D341Med (cell line): ENCODE measurements at regions not wholly inside any gene's neighbourhood (a gene's known extent, or its start where the extent isn't known, plus 50 kb on each side); places are given as distances from the start of the nearest gene placed in this dataset.
A peak's percentile ranks its signal among the peaks of the same experiment; 100 is the strongest.
"Not testable (repeated sequence)": the region's sequence is repeated elsewhere in the genome, so short reads cannot be mapped to it uniquely, and the experiment has no call there.

Source experiments
- DNase-seq: peaks from one replicate; pipeline ENCODE4 v3.0.0; 2012; ENCODE audit warnings: low spot score

DNA sequence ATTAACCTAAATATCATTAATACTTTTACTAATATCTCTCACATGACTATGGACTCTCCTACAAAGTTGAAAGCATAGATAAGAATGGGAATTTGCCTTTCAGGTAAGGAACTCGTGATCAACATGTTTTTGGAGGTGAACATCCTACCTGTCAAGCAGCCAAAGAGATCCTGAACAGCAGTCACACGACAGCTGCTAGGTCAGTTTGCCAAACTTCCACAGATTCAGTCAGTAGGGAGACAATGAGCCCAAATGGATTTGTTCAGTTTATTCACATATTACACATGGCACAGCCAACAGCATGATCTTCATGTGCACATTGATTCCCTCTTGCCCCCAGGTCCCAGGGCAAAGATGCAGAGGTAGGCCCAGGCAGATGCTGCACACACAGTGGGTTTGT, 86.1 kb upstream of the LOC128125822 start:
- DNase-seq = no peak

DNA sequence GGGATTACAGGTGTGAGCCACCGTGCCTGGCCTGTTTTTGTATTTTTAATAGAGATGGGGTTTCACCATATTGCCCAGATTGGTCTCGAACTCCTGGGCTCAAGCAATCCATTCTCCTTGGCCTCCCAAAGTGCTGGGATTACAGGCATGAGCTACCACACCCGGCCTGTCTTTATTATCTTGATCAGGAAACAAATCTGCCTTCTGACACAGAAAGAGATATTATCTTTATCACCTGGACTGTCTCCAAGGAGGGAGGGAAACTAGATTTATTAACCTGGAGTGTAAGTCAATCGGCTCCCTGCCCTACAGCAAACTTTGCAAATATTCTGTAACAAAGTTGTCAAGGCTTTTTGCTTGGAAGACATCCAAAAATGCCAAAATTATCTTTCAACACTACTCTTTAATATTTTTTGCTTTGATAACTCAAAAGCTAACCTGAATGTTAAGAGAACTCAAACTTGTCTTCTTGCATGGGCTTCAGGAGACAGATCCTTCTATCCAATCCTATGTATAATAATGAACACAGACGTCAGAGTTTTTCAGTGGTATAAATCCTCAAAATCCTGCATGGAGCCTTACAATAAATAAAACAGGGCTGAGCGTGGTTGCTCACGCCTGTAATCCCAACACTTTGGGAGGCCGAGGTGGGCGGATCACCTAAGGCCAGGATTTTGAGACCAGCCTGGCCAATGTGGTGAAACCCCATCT, 85.0 kb upstream of the LOC128125822 start:
- DNase-seq = no peak

DNA sequence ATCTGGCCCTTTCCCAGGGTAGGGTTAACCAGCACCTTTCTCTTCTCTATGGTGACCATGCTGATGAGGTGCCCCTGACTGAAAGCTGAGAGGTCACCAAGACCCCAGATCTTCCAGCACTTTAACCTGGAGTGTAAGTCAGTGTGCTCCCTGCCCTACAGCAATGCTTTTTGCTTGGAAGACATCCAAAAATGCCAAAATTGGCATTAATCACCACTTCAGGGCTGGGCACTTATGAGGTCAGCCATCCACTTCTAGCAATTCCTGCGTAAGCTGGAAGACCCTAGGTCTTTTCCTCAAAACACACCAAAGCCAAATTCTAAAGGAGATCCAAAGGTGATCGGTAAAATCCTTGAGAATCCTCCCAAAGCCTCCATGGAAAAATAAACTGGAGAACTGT, 81.2 kb upstream of the LOC128125822 start:
- no peak for DNase-seq

DNA sequence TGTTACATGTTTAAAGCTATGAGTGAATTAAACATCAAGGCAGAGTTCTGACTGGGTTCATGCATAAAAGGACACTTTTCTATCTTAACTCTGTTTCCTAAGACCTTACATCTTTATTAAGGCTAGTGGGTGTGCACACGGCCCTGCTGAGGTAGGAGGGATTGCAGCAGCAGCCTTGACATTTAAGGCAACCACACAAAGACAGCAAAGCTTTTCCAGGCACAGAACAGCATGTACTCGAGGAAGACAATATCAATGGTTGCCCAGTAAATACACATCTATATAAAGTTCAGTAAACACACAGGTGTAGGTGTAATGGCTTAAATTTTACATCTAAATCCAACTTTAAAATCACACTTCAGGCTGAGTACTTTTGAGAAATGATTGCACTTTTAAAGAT, 79.8 kb upstream of the LOC128125822 start:
- DNase-seq = no peak

DNA sequence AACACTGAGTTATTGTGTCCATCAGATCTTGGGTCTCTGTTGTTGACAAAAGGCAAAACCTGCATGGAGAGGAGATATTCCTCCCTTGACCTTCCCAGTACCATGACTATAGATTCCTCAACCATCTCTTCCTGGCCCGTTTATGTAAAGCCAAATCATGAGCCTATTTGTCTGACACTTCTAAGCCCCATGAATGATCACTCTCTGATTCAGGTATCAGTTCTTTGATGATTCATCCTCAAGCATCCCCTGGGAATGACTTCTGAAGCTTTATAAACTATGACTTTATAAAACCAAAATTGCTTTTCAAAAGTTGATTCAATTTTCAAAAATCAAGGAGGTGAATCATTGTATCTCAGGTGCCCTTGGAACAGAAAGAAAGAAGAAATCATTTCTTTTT, 78.7 kb upstream of the LOC128125822 start:
- DNase-seq = no peak

DNA sequence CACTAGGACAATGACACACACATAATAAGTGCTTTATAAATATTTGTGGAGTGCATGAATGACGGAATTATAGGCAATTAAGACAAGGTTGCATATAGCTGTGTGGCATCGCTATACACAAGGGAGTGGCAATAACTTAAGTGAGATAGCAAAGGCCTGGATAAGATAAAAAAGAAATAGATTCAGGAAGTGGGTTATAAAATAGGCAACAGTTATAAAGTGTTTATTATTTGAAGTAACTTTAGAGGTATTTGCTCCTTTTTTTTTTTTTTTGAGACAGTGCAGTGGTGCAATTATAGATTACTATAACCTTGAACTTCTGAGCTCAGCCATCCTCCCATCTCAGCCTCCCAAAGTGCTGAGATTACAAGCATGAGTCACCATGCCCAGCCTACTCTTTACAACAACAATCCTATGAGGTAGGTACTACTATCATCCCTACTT, 75.9 kb upstream of the LOC128125822 start:
- no peak for DNase-seq

DNA sequence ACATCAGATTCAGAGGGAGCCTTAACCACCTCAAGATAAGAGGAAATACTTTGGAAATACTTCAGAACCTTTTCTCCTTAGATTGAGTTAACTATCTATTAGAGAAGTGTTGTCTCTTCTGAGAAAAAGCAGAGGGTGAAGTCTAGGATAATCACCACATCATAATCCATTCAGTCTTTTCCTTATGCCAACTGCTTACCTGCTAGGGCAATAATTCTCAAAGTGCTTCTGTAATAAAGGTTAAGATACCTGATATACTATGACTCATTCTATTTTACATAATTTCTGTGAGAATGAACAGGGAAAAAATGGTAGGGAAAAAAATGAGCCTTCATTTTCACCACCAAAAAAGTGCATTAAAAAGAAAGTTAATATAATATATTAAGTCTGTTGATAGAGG, 70.1 kb upstream of the LOC128125822 start:
- no peak for DNase-seq

DNA sequence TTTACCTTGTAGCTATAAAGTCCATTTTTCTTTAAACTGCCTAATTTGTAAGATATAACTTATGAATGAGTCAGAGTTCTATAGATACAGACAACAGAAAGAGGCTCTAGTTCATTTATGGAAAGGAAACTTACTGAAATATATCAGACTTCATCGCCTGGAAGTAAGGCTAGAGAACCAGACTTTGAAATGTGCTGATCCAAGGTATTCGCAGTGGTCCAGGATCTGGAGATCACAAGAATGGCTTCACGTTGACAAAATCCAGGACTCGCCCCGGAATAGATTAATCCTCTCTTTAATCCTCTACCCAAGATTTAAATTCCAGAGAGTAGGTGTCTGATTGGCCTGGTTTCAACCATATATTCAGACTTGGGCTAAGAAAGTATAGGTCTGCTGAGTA, 69.1 kb upstream of the LOC128125822 start:
- DNase-seq = peak; percentile 26

DNA sequence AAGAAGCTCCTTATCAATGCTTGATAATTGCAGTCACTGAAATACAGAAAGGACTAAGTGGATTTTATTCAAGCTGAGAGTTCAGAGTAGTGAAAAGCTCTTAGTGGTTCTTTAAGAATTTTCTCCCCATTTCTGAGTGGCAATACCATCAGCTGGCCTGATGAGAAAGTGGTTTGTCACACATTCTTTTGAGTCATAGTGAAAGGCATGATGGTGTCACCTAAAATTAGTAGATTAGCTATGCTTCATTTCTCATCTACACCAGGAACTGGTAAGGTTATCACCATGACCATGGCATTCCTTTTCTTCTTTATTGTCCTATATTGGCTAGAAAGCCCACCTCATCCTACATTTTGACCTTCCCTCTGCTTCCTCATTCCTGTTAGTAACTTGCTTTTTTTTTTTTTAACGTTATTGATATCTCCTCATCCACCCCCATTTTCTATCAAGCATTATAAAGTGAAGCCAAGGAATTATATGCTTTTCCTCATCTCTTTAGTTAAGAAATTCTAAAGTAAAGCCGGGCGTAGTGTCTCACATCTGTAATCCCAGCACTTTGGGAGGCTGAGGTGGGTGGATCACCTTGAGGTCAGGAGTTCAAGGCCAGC, 67.4 kb upstream of the LOC128125822 start:
- no peak for DNase-seq

DNA sequence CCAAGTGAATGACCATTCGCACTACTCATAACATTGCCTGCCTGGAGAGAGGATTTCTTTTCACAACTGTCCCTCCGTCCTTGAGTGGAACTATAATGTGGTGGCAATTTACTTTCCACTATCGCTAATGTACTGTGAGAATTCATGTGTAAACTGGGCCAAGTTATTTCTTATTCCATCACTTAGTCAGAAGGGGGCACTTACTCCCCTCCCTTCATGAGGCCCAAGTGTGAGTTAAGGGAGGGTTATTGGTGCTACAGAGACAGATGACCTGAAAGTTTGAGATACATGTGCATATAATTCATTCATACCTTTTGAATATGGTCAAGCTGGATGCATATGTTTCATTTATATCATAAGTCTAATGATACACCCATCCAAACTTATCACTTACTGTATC, 65.2 kb upstream of the LOC128125822 start:
- DNase-seq = no peak

DNA sequence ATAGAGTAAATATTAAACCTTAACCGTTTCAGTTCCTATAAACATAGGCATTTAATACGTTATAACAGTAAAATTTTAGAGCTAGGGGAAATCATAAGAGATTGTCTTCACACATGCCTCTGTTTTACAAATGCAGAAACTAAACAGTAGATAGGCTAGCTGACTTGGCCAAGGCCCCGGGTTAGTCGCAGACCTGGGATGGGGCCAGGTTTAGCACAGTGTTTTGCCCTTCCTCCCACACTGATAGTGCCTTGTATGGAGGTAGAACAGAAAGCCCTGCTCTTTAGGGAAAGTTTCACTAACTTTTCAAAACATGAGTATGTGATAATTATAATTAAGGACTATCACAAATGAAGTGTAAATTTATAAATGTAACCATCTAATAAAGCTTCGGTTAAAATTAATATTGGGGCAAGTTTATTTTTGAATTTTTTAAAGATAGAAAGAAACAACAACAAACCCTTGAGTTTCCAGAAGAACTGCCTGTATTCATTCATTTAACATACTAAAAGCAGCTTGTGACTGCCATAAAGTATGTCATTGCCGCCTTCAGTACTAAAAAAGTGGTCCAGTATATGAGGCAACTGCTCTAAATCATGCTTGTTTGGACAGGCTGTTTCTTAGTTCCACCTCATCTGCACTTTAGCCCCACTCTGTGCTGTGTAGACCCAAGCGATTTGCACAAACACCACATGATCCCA, 62.5 kb upstream of the LOC128125822 start:
- no peak for DNase-seq

DNA sequence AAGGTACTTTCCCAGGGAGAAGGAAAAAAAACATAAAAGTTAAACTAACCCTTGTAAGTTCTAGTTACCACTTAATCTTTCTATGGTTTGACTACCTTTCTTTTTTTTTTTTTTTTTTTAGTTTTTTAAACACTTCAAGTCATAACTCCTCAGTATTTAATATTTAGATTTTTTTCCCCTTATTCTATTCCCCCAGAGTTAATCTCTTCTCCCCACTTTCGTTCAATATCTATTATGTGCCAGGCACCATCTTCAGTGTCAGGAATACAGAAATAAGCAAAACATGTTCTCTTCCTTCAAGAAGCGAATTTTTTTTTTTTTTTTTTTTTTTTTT, 62.0 kb upstream of the LOC128125822 start:
- no peak for DNase-seq

DNA sequence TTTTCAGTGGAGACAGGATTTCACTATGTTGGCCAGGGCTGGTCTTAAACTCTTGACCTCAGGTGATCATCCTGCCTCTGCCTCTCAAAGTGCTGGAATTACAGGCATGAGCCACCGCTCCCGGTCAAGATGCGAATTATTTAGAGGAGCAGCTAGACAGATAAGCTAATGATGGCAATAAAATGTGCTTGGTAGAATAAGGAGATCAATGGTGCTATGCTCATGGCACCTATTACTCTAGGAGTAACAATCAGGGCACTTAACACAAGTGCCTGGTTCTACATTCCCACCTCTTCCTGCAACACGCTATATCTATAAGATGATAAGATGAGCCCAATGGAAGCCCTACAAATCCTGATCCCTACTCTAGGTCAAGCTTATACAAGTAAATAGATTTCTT, 61.4 kb upstream of the LOC128125822 start:
- DNase-seq = no peak

DNA sequence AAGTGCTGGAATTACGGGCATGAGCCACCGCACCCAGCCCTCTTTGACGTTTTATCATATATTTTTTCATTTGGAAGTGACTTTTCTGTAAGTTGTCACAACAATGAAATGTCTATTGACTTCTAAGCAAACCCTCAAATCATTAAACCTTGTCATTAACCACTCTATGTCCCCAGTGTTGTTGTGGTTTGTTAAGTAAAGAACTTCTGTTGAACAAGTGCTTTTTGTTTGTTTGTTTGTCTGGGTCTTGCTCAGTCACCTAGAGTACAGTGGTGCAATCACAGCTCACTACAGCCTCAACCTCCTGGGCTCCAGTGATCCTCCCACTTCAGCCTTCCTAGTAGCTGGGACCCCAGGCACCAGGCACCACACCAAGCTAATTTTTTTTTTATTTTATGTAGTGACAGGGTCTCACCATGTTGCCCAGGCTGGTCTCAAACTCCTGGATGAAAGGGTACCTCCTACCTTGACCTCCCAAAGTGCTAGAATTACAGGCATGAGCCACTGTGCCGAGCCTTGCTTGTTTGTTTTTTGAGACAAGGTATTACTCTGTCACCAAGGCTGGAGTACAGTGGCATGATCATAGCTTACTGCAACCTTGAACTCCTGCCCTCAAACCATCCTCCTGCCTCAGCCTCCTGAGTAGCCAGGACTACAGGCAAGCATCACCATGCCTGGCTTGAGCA, 57.6 kb upstream of the LOC128125822 start:
- DNase-seq = no peak

DNA sequence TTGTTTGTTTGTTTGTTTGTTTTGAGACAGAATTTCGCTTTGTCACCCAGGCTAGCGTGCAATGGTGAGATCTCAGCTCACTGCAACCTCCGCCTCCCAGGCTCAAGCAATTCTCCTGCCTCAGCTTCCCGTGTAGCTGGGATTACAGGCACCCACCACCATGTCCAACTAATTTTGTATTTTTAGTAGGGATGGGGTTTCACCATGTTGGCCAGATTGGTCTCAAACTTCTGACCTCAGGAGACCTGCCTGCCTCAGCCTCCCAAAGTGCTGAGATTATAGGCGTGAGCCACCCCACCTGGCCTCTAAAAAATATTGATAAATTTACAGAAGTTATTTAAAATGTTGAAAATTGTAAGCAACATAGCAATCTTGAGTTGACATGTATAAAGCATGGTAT, 57.1 kb upstream of the LOC128125822 start:
- DNase-seq = not testable (repeated sequence)

DNA sequence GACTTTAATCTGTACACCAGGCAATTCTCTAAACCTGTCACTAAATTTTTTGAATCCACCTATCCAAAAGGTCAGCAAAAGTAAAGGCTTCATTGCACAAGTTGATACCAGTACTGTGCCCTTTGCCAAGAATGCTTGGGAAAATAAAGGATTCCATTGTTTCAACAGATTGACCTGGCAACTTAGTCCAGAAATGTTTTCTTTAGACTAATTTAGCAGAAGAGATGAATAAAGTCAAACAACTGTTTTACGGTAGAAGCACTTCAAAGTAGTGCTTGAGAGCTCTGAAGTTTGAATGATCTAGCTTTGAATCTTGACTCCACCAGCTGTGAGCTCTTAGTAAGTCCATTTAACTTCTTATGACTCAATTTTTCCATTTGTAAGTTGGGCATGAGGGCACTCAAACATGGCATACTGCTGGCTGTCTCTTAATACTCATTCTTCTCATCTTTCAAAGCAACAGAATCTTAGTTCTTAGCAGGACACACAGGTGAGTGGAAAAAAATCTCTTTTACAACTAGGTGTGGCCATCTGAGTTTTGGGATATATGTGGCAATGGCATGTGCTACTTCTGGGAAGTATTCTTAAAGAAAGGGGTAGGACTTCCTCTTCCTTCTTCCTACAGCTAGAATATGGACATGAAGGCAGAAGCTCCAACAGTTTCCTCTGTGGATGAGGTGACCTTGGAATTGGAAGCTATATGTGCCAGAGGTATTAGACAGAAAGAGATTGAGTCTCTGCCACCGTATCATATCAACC, 55.9 kb upstream of the LOC128125822 start:
- DNase-seq = no peak

DNA sequence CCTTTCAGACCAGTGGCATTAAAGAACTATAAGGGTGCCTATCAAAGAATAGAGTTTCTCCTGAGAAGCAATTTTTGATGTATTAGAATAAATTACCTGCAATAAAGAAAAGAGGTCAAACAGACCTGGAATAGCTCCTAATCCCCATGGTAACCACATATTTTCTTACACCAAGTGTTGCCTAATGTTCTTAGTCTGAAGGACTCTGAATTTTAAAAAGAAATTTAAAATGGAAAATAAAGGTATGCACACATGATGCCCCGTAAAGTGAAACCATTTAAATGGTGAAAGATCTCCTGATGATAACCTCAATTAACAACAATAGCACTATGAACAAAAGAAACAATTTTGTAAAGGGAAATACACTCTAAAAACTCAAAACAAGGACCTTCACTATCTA, 55.1 kb upstream of the LOC128125822 start:
- DNase-seq = no peak

DNA sequence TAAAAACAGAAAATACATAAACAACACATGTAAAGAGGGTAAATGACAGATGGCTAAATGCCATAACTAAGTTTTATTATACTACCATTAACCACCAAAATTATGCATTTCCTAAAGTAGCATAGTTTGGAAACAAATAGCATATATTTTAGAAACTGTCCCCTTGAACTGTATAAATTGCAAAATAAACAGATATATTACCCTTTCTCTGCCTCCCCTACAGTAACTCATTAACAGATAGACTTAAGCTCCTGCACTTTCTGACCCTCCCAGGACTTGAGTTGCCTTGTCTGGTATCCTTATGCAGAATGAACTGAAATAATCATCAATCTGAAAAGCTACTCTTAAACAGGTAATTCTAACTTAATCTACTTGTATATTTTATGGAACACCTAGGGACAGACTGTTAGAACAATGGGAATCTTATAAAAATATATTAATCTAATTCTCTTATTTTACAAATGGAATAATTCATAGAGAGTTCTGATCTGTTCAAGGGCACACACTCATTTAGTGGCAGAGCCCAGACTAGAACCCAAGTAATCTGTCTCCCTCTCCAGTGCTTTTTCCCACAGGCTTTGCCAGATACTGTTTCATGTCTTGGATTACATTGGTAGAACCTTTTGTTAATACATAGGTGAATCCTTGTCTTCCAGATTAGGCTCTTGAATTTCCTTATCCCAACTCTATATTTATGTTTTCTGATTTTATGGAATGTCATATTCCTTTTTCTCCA, 50.6 kb upstream of the LOC128125822 start:
- no peak for DNase-seq
